HEK293 (cell line): ENCODE measurements at regions not wholly inside any gene's neighbourhood (a gene's known extent, or its start where the extent isn't known, plus 50 kb on each side); places are given as distances from the start of the nearest gene placed in this dataset.

Experiments
- CTCF ChIA-PET: fragments of 350-600 bp; formaldehyde crosslinking; extraction: SDS; loops from one replicate; lab custom pipeline; 2021; ENCODE audit warnings: antibody characterized with exemption; lab: Yijun Ruan, JAX
- POLR2A ChIA-PET: fragments of 300-600 bp; formaldehyde crosslinking; extraction: SDS; loops from one replicate; lab custom pipeline; 2020; ENCODE audit warnings: antibody characterized with exemption, inconsistent platforms; lab: Yijun Ruan, JAX
- H3K27ac ChIP-seq: fragments of 200-500 bp; sonication (Bioruptor generic); 2 replicates; pipeline ENCODE4 v1.5.1; 2014; ENCODE audit warnings: low read depth, low read length, control low read depth, inconsistent platforms; ENCODE audit errors: extremely low read depth
- H3K36me3 ChIP-seq, 2 experiments: fragments of 200-500 bp in 1 of 2; sonication (Bioruptor generic) in 1 of 2; 1 replicate in 1 of 2; 2 replicates in 1 of 2; pipeline ENCODE4 v1.5.1; 2014 to 2017; ENCODE audit warnings: inconsistent platforms in 2 of 2, low read length in 2 of 2; ENCODE audit not compliant: control insufficient read depth in 2 of 2, insufficient read depth in 1 of 2
- H3K4me1 ChIP-seq: fragments of 200-500 bp; sonication (Bioruptor generic); 2 replicates; pipeline ENCODE4 v1.5.1; 2014; ENCODE audit warnings: mild to moderate bottlenecking, low read length, inconsistent platforms; ENCODE audit not compliant: control insufficient read depth, insufficient read depth
- H3K4me3 ChIP-seq: 2 replicates; pipeline ENCODE4 v1.5.1; 2011; ENCODE audit warnings: low read depth, mild to moderate bottlenecking, control low read depth, low read length, moderate library complexity
- H3K9me3 ChIP-seq: fragments of 200-500 bp; sonication (Bioruptor generic); 2 replicates; pipeline ENCODE4 v1.5.1; 2014; ENCODE audit warnings: low read depth, low read length, inconsistent platforms; ENCODE audit not compliant: control insufficient read depth, insufficient read depth
- FEZF1 ChIP-seq: fragments of 450-650 bp; formaldehyde crosslinking; IDR thresholded peaks from 2 replicates; pipeline ENCODE4 v1.5.1; 2016; ENCODE audit warnings: missing biosample characterization, missing genetic modification characterization
- GLI4 ChIP-seq: fragments of 450-650 bp; formaldehyde crosslinking; IDR thresholded peaks from 2 replicates; pipeline ENCODE4 v1.5.1; 2016; ENCODE audit warnings: missing biosample characterization, missing genetic modification characterization
- PRDM1 ChIP-seq: fragments of 450-650 bp; formaldehyde crosslinking; IDR thresholded peaks from 2 replicates; pipeline ENCODE4; 2016; ENCODE audit warnings: missing biosample characterization, missing genetic modification characterization
- ZFP3 ChIP-seq: fragments of 450-650 bp; formaldehyde crosslinking; IDR thresholded peaks from 2 replicates; pipeline ENCODE4 v1.5.1; 2016; ENCODE audit warnings: low read depth, missing biosample characterization, missing genetic modification characterization
- ZNF114 ChIP-seq: fragments of 450-650 bp; formaldehyde crosslinking; IDR thresholded peaks from 2 replicates; pipeline ENCODE4 v1.5.0; 2017; ENCODE audit warnings: missing biosample characterization, missing genetic modification characterization
- ZNF266 ChIP-seq: fragments of 450-650 bp; formaldehyde crosslinking; IDR thresholded peaks from 2 replicates; pipeline ENCODE4 v1.5.1; 2016; ENCODE audit warnings: missing biosample characterization, missing genetic modification characterization, low read depth
- ZNF394 ChIP-seq: fragments of 450-650 bp; formaldehyde crosslinking; IDR thresholded peaks from 2 replicates; pipeline ENCODE4 v1.5.1; 2016; ENCODE audit warnings: missing biosample characterization, missing genetic modification characterization, mild to moderate bottlenecking, moderate library complexity, borderline replicate concordance
- ZNF423 ChIP-seq: fragments of 450-650 bp; formaldehyde crosslinking; IDR thresholded peaks from 2 replicates; pipeline ENCODE4 v1.5.1; 2016; ENCODE audit warnings: missing biosample characterization, missing genetic modification characterization
- ZNF521 ChIP-seq: fragments of 450-650 bp; formaldehyde crosslinking; IDR thresholded peaks from 2 replicates; pipeline ENCODE4 v1.5.1; 2017; ENCODE audit warnings: missing biosample characterization, mild to moderate bottlenecking, missing genetic modification characterization
- ZNF560 ChIP-seq: fragments of 450-650 bp; formaldehyde crosslinking; IDR thresholded peaks from 2 replicates; pipeline ENCODE4 v1.5.1; 2017; ENCODE audit warnings: missing biosample characterization, missing genetic modification characterization, borderline replicate concordance
- ZNF610 ChIP-seq: fragments of 450-650 bp; formaldehyde crosslinking; IDR thresholded peaks from 2 replicates; pipeline ENCODE4 v1.5.1; 2016; ENCODE audit warnings: missing biosample characterization, missing genetic modification characterization, borderline replicate concordance
- ZNF624 ChIP-seq: fragments of 450-650 bp; formaldehyde crosslinking; IDR thresholded peaks from 2 replicates; pipeline ENCODE4 v1.5.1; 2017; ENCODE audit warnings: missing biosample characterization, missing genetic modification characterization
- ZNF658 ChIP-seq: fragments of 450-650 bp; formaldehyde crosslinking; IDR thresholded peaks from 2 replicates; pipeline ENCODE4; 2016; ENCODE audit warnings: missing biosample characterization, missing genetic modification characterization
- TF ChIP-seq, protein P1 (sequence below): fragments of 450-650 bp; formaldehyde crosslinking; IDR thresholded peaks from 2 replicates; pipeline ENCODE4 v1.5.1; 2016; ENCODE audit warnings: missing biosample characterization, missing genetic modification characterization
- TF ChIP-seq, protein P2 (sequence below): fragments of 450-650 bp; formaldehyde crosslinking; IDR thresholded peaks from 2 replicates; pipeline ENCODE4 v1.5.1; 2017; ENCODE audit warnings: missing biosample characterization, missing genetic modification characterization
- TF ChIP-seq, protein P3 (sequence below): fragments of 450-650 bp; formaldehyde crosslinking; IDR thresholded peaks from 2 replicates; pipeline ENCODE4 v1.5.1; 2016; ENCODE audit warnings: missing biosample characterization, missing genetic modification characterization
- TF ChIP-seq, protein P4 (sequence below): fragments of 450-650 bp; IDR thresholded peaks from 2 replicates; pipeline ENCODE4 v1.5.1; 2018; ENCODE audit warnings: missing biosample characterization, missing genetic modification characterization

DNA sequence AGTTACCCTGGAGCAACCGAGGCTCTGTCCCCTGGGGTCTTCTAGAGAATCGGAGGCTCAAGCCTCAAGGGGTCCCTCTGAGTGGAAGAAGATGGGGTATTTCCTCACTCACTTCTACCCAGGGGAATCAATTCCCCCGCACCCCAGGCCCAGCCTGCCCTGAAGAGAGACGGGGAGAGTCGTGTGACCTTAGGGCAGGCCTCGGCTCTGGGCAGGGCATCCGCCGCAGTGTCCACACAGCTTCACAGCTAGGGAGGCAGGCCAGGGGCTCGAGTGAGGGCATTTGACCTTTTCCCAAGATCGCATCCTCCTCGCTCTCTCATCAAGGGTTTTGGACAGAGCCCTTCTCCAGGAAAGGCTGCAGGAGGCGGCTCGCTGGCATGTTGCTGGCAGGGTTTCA is 57.9 kb upstream of the CNOT6 start:
- Histone ChIP-seq H3K9me3 (no peaks in the 10 kb centered on the region), H3K36me3 (no peaks in the 10 kb centered on the region)
- POLR2A ChIA-PET = interaction anchor here (0.6 kb wide), 1 partner anchor 752 kb away, joined by 5 read pairs; no protein-coding TSS in a partner anchor
- TF ChIP-seq GLI4 = no peak
- TF ChIP-seq ZNF423 (tag by site-specific recombination) = no peak
- no peak for TF ChIP-seq PRDM1 (tag by site-specific recombination)
- TF ChIP-seq, all 188 proteins: peak for 0
- no peak overlapping the region for H3K4me3 ChIP-seq
- H3K4me1 ChIP-seq = no peaks in the 10 kb centered on the region
- CTCF ChIA-PET = interaction anchor here (0.6 kb wide), 1 partner anchor 751 kb away, joined by 5 read pairs; no protein-coding TSS in a partner anchor
- H3K27ac ChIP-seq = no peak overlapping the region

DNA sequence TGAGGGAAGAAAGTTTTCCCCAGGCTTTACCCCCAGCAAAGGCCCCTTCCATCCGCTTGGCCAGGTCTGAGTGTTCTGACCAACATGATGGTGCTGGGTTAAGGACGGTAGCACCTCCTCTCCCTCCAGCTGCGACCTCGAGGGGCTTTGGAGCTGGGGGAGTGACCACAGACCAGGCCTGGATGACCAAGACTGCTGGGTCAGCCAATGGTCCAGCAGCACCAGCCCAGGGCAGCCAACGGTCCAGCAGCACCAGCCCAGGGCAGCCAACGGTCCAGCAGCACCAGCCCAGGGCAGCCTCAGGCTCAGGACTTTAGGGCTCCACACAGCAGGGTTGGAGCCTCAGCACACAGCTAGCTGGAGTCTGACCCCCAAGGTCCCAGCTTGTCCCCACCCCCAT is 57.2 kb upstream of the CNOT6 start:
- no peaks in the 10 kb centered on the region for H3K36me3 ChIP-seq
- ChIA-PET CTCF (interaction anchor here (0.6 kb wide), 1 partner anchor 752 kb away, joined by 5 read pairs; no protein-coding TSS in a partner anchor), POLR2A (interaction anchor here (0.6 kb wide), 1 partner anchor 751 kb away, joined by 5 read pairs; no protein-coding TSS in a partner anchor)
- no peak overlapping the region for H3K27ac ChIP-seq
- H3K4me1 ChIP-seq = no peaks in the 10 kb centered on the region
- TF ChIP-seq ZNF394 (tag by site-specific recombination) (no peak), ZNF266 (no peak), ZNF560 (tag by site-specific recombination) (no peak), ZNF658 (tag by site-specific recombination) (no peak), FEZF1 (tag by site-specific recombination) (no peak), ZNF624 (no peak), ZNF521 (tag by site-specific recombination) (no peak), ZNF610 (no peak), ZFP3 (tag by site-specific recombination) (no peak)
- TF ChIP-seq, protein P1, sequence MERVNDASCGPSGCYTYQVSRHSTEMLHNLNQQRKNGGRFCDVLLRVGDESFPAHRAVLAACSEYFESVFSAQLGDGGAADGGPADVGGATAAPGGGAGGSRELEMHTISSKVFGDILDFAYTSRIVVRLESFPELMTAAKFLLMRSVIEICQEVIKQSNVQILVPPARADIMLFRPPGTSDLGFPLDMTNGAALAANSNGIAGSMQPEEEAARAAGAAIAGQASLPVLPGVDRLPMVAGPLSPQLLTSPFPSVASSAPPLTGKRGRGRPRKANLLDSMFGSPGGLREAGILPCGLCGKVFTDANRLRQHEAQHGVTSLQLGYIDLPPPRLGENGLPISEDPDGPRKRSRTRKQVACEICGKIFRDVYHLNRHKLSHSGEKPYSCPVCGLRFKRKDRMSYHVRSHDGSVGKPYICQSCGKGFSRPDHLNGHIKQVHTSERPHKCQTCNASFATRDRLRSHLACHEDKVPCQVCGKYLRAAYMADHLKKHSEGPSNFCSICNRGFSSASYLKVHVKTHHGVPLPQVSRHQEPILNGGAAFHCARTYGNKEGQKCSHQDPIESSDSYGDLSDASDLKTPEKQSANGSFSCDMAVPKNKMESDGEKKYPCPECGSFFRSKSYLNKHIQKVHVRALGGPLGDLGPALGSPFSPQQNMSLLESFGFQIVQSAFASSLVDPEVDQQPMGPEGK (tag by site-specific recombination) = no peak
- TF ChIP-seq, protein P2, sequence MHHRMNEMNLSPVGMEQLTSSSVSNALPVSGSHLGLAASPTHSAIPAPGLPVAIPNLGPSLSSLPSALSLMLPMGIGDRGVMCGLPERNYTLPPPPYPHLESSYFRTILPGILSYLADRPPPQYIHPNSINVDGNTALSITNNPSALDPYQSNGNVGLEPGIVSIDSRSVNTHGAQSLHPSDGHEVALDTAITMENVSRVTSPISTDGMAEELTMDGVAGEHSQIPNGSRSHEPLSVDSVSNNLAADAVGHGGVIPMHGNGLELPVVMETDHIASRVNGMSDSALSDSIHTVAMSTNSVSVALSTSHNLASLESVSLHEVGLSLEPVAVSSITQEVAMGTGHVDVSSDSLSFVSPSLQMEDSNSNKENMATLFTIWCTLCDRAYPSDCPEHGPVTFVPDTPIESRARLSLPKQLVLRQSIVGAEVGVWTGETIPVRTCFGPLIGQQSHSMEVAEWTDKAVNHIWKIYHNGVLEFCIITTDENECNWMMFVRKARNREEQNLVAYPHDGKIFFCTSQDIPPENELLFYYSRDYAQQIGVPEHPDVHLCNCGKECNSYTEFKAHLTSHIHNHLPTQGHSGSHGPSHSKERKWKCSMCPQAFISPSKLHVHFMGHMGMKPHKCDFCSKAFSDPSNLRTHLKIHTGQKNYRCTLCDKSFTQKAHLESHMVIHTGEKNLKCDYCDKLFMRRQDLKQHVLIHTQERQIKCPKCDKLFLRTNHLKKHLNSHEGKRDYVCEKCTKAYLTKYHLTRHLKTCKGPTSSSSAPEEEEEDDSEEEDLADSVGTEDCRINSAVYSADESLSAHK = no peak
- TF ChIP-seq, protein P3, sequence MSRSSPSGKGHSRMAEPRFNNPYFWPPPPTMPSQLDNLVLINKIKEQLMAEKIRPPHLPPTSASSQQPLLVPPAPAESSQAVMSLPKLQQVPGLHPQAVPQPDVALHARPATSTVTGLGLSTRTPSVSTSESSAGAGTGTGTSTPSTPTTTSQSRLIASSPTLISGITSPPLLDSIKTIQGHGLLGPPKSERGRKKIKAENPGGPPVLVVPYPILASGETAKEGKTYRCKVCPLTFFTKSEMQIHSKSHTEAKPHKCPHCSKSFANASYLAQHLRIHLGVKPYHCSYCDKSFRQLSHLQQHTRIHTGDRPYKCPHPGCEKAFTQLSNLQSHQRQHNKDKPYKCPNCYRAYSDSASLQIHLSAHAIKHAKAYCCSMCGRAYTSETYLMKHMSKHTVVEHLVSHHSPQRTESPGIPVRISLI (tag by site-specific recombination) = no peak
- no peaks in the 10 kb centered on the region for H3K9me3 ChIP-seq
- H3K4me3 ChIP-seq = no peak overlapping the region

DNA sequence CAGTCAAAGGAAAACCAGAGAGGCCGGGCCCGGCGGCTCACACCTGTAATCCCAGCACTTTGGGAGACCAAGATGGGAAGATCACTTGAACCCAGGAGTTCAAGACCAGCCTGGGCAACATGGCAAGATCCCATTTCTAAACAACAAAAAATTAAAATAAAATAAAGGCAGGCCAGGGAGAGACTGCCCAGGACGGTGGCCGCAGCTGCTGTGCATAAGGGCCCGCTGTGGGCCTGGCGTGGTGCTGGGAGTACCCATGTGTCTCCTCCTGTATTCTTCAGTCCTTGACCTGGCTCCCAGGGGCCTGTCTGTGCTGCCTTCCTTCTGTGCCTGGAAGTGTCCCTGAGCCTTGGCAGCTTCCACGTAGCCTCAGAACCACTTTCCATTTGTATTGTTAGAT is 56.8 kb upstream of the CNOT6 start:
- H3K36me3 ChIP-seq = no peaks in the 10 kb centered on the region
- TF ChIP-seq, protein P2 = no peak
- no peak for TF ChIP-seq ZNF114 (tag by site-specific recombination)
- TF ChIP-seq ZNF610 = no peak
- TF ChIP-seq, protein P4, sequence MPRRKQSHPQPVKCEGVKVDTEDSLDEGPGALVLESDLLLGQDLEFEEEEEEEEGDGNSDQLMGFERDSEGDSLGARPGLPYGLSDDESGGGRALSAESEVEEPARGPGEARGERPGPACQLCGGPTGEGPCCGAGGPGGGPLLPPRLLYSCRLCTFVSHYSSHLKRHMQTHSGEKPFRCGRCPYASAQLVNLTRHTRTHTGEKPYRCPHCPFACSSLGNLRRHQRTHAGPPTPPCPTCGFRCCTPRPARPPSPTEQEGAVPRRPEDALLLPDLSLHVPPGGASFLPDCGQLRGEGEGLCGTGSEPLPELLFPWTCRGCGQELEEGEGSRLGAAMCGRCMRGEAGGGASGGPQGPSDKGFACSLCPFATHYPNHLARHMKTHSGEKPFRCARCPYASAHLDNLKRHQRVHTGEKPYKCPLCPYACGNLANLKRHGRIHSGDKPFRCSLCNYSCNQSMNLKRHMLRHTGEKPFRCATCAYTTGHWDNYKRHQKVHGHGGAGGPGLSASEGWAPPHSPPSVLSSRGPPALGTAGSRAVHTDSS (tag by site-specific recombination) = no peak
- H3K27ac ChIP-seq = no peak overlapping the region
- ChIA-PET POLR2A (no interaction called here), CTCF (no interaction called here)
- H3K9me3 ChIP-seq = no peaks in the 10 kb centered on the region
- no peaks in the 10 kb centered on the region for H3K4me1 ChIP-seq
- no peak overlapping the region for H3K4me3 ChIP-seq
